ENCODE measurements at regions not wholly inside any gene's neighbourhood (a gene's known extent, or its start where the extent isn't known, plus 50 kb on each side); places are given as distances from the start of the nearest gene placed in this dataset.

GRCh38 chr20:12434672-12435071 is 517.0 kb downstream of the BTBD3 start:
- no peaks in the 10 kb centered on the region for H3K27me3 Mint-ChIP-seq (ENCODE audit: low read depth)
- H3K36me3 Mint-ChIP-seq (ENCODE audit: low read depth) = no peaks in the 10 kb centered on the region
- H3K9me3 Mint-ChIP-seq = no peaks in the 10 kb centered on the region
- H3K27ac Mint-ChIP-seq (ENCODE audit: unreplicated experiment) = no peak overlapping the region
- DNase-seq (ENCODE audit: low read depth, low spot score) = no peak
- peaks cover 4% of the 10 kb centered on the region for H3K4me1 Mint-ChIP-seq
- no peak overlapping the region for H3K4me3 Mint-ChIP-seq
- no peak for TF ChIP-seq CTCF (conservative IDR thresholded peaks at IDR 0.05)

- H3K4me3 Mint-ChIP-seq = no peak overlapping the region
- no peaks in the 10 kb centered on the region for H3K9me3 Mint-ChIP-seq
- no peak for TF ChIP-seq CTCF (conservative IDR thresholded peaks at IDR 0.05)
- H3K27ac Mint-ChIP-seq (ENCODE audit: unreplicated experiment) = no peak overlapping the region
- no peak for DNase-seq (ENCODE audit: low read depth, low spot score)
- H3K4me1 Mint-ChIP-seq = peaks cover 4% of the 10 kb centered on the region
- H3K27me3 Mint-ChIP-seq (ENCODE audit: low read depth) = no peaks in the 10 kb centered on the region
- no peaks in the 10 kb centered on the region for H3K36me3 Mint-ChIP-seq (ENCODE audit: low read depth)
Measured at GRCh38 chr20:12435268-12435667, 517.6 kb downstream of the BTBD3 start.

DNA sequence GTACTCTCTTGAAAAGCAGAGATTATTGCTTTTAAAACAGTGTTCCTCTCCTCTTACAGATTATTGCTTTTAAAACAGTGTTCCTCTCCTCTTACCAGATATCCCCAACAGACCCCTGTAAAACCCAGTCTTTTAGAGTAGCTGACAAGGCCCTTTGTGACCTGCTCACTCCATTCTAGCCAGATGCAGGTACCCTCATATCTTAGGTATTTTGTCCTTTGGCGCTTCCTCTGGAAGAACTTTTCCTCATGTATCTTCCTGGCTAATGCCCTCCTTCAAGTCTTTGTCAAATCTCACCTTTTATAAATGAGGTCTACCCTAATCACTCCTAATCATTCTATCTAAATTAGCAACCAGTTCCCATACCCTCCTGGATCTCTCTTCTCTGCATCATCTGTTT is 536.0 kb downstream of the BTBD3 start:
- DNase-seq (ENCODE audit: low read depth, low spot score) = no peak
- Mint-ChIP-seq H3K27me3 (ENCODE audit: low read depth) (no peaks in the 10 kb centered on the region), H3K9me3 (peaks cover 16% of the 10 kb centered on the region), H3K4me1 (no peaks in the 10 kb centered on the region), H3K27ac (ENCODE audit: unreplicated experiment) (no peak overlapping the region), H3K36me3 (ENCODE audit: low read depth) (peaks cover 13% of the 10 kb centered on the region), H3K4me3 (no peak overlapping the region)
- no peak for TF ChIP-seq CTCF (conservative IDR thresholded peaks at IDR 0.05)

DNA sequence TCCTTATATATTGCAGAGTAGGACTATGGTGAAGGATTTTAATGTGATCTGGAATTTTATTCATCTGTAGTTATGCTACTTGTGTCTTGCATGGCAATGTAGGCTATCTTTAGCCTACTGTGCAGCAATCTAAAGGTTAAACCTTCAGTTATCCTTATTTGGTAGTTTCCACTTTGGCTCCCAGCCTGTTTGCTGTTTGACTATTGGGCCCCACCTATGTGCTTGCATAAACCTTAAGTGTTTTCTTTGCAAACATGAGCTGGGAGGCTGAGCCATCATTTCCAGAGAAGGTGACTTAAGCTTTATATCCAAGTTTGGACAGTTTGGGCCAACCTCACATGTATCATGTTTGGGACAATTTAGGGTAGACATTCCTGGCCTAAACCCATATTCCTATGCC is 537.5 kb downstream of the BTBD3 start:
- TF ChIP-seq CTCF (conservative IDR thresholded peaks at IDR 0.05) = no peak
- no peak overlapping the region for H3K27ac Mint-ChIP-seq (ENCODE audit: unreplicated experiment)
- H3K4me3 Mint-ChIP-seq = no peak overlapping the region

DNA sequence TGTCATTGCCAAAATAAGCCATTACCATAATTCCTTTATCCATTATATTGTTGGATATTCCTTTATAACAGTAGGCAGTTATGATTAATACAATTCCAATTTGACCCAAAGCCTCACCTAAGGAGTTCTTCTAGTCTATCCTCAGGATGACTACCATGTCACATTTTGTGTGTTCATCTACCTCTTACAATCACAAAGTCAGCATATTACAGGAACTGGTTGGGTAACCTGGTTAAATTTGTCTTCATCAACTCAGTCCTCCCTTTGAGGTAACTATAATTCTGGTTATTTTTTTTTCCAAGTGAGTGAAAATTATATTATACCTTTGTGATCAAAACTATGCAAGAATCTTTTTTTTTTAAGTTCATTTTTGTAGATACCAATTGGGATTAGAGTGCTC is 540.5 kb downstream of the BTBD3 start:
- Mint-ChIP-seq H3K9me3 (peaks cover 5% of the 10 kb centered on the region), H3K27ac (ENCODE audit: unreplicated experiment) (no peak overlapping the region), H3K36me3 (ENCODE audit: low read depth) (peaks cover 4% of the 10 kb centered on the region), H3K4me1 (no peaks in the 10 kb centered on the region), H3K27me3 (ENCODE audit: low read depth) (no peaks in the 10 kb centered on the region), H3K4me3 (no peak overlapping the region)
- no peak for DNase-seq (ENCODE audit: low read depth, low spot score)
- TF ChIP-seq CTCF (conservative IDR thresholded peaks at IDR 0.05) = no peak

More for the DNA sequence above, 537.5 kb downstream of the BTBD3 start:
- Mint-ChIP-seq H3K4me1 (no peaks in the 10 kb centered on the region), H3K27me3 (ENCODE audit: low read depth) (no peaks in the 10 kb centered on the region), H3K36me3 (ENCODE audit: low read depth) (peaks cover 7% of the 10 kb centered on the region), H3K9me3 (peaks cover 10% of the 10 kb centered on the region)
- no peak for DNase-seq (ENCODE audit: low read depth, low spot score)

DNA sequence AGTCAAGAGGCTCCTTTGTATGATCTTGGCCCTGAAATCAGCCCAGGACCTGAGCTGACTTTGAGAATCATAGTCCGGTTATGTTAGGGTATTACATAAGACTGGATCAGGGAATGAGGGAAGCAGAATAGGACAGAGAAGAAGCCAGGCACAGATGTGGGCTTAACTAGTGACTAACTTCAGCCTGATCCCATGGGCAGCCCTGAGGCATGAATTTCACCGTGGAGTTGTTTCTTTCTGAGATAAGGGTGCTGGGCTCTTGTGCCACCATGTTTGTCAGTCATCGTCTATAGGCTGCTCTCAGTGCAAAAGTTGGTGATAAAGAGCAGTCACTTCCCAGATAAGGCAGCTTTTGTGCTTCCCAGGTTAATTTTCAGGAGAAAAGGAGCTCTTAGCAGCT is 544.7 kb upstream of the SPTLC3 start:
- H3K9me3 Mint-ChIP-seq = peaks cover 6% of the 10 kb centered on the region
- no peaks in the 10 kb centered on the region for H3K27me3 Mint-ChIP-seq (ENCODE audit: low read depth)
- no peak for DNase-seq (ENCODE audit: low read depth, low spot score)
- H3K27ac Mint-ChIP-seq (ENCODE audit: unreplicated experiment) = no peak overlapping the region
- no peaks in the 10 kb centered on the region for H3K36me3 Mint-ChIP-seq (ENCODE audit: low read depth)
- peaks cover 17% of the 10 kb centered on the region for H3K4me1 Mint-ChIP-seq
- no peak overlapping the region for H3K4me3 Mint-ChIP-seq
- TF ChIP-seq CTCF (conservative IDR thresholded peaks at IDR 0.05) = no peak

Data from neural crest cell (in vitro differentiated cells).